ENCODE measurements at regions not wholly inside any gene's neighbourhood (a gene's known extent, or its start where the extent isn't known, plus 50 kb on each side); places are given as distances from the start of the nearest gene placed in this dataset.

DNA sequence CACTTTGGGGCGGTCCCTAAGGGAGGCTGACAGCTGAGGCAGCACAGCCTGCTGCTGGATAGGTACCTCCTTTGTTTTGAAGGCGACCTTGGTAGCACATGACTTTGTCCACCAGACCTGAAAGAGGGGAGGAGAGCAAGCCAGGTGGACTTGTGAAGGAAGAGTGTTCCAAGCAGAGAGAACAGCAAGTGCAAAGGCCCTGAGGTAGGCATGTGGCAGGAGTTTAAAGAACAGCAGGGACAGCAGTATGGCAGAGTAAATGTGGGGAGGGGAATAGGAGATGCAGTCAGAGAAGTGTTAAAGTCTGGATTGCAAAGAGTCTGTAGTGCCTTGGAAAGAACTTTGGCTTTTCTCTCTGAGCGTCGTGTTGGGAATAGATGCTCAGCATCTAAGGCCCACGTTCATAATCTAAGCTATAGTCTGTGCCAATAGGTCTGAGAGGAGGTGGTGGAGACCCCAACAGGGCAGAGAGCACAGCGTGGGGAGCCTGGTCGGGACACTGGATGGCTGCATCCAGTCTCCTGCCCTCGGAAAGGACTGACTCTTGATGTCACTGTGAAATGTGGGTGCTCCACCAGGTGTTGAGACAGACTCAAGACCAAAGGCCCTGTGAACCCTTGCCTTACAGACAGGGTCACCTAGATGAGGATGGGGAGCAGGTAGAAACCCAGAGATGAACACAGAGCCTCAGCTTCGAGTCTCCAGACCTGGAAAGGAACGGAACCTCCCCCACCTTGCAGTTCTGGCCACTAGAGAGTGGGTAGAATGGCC, 242.1 kb upstream of the PWP1 start:
- DNase-seq (ENCODE audit: low spot score), result no peak
- intact Hi-C loops (cut with DNase I), result no loop called here
- no peak for ATAC-seq

DNA sequence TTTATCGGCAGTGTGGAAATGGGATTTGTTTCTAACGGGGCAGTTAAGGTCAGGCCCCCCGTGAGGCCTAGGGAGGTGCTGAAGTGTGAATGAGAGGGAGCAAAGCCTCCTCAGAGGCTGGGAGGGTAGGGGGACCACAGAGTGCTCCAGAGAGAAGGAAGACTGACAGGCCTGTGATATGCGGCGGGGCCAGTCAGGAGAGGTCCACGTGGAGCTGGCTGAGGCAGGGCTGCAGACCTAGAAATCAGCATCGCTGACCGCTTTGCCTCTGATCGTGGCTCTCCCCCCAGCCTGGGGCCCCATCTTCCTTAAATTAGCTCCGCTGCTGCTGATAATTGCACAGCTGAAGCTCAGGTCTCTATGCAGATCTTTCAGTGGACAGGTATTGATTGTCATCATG, 240.8 kb upstream of the PWP1 start:
- ATAC-seq, result no peak
- DNase-seq (ENCODE audit: low spot score), result no peak
- intact Hi-C loops (cut with DNase I), result no loop called here

- intact Hi-C loops (cut with DNase I), result no loop called here
- no peak for ATAC-seq
Observed at GRCh38 chr12:107446476-107446875, 239.1 kb upstream of the PWP1 start.

DNA sequence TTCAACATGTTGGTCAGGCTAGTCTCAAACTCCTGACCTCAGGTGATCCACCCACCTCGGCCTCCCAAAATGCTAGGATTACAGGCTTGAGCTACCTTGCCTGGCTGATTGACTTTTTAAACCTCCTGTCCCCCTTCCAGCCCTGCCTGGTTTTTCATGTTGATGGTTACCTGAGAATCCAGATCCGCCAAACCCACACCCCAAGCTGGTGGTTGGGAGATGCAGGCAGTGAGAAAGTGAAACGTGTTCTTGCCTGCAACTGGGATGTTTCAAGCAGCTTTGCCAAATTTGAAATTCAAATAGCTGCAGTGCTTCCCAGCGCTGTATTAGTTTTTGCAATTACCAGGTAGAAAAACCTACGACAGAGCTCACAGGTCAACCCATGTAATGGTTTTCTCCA, 238.3 kb upstream of the PWP1 start:
- DNase-seq (ENCODE audit: low spot score) (no peak), ATAC-seq (no peak)
- intact Hi-C loops (cut with DNase I), result no loop called here

More at GRCh38 chr12:107446476-107446875, 239.1 kb upstream of the PWP1 start:
- no peak for DNase-seq (ENCODE audit: low spot score)

DNA sequence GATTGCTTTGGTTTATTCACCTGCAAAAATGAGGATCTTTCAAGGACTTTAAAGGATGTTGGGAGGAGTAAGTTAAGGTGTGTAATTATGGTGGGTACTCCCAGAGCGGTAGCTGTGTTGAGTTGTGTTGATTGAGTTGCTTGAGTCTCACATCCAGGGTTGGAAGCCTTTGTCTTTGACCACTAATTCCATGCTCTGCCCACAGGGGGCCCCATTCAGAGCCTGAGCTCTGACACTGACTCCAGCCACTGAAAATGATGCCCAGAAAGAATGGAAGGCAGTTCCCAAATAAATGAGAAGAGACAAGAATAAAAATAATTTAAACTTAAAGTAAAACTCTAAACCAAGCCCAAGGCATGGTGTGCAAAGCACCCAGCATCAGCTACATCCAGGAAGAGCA, 237.4 kb upstream of the PWP1 start:
- DNase-seq (ENCODE audit: low spot score) (no peak), ATAC-seq (no peak)
- intact Hi-C loops (cut with DNase I), result no loop called here

DNA sequence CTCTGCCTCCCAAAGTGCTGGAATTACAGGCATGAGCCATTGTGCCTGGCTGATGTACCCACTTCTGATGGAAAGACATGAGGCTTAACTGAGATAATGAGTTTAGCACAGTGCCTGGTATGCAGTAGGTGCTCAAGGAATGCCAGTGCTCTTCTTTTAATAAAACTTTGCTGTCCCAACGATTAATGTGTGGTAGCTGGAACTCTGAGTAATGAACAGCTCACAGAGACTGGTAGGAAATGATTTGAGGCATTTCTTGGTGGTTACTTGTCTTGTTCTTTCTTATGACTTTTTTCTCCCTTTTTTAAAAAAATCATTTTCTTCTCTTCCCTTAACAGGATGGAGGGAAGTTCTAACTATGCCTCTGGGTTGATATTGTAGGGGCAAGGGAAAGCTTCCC, 235.7 kb upstream of the PWP1 start:
- ATAC-seq (no peak), DNase-seq (ENCODE audit: low spot score) (no peak)
- intact Hi-C loops (cut with DNase I), result no loop called here

DNA sequence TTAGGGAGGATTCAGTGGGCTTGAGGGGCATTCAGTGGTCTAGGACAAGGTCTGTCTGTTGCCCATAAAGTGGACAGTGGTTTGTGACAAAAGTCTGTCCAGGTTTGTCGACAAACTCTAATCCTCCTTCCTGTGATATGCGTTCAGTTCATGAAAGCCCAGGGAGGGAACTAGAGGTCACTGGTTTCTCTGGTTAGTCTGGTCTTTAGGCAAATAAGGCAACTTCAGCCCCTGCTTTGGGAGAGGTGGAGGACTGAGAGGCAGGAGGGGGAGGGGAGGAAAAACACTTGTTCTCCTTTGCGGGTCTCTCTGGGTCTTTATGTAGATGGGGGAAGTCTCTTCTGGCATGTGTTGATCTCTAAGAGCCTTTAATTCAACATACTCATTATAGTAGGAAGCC, 235.1 kb upstream of the PWP1 start:
- no peak for ATAC-seq
- DNase-seq (ENCODE audit: low spot score), result no peak

GRCh38 chr12:107451246-107451645, 234.4 kb upstream of the PWP1 start:
- intact Hi-C loops (cut with DNase I), result no loop called here
- DNase-seq (ENCODE audit: low spot score), result no peak
- no peak for ATAC-seq

More for the DNA sequence above, 235.1 kb upstream of the PWP1 start:
- intact Hi-C loops (cut with DNase I), result no loop called here

GRCh38 chr12:107454109-107454830, 231.3 kb upstream of the PWP1 start:
- ATAC-seq (no peak), DNase-seq (ENCODE audit: low spot score) (no peak)
- intact Hi-C loops (cut with DNase I), result no loop called here

- intact Hi-C loops (cut with DNase I), result no loop called here
- DNase-seq (ENCODE audit: low spot score), result no peak
- ATAC-seq, result no peak
Observed at GRCh38 chr12:107457362-107457935, 228.2 kb upstream of the PWP1 start.

DNA sequence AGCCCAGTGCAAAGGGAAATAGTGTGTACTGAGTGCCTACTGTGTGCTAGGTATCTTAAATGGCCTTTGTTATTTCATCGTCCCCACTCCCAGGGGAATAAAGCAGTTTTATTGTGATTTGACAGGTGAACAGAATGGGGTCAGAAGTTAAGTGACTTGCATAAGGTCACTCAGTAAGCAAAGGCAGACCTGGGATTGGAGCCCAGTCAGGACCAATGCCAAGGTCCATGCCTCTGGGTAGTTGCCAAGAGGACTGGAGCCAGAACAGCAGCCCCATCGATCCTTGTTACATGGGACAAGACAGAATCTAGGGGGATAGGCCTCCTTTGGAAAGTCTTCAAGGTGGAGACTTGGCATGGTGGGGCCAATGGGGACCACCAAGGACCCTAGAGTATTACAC, 227.4 kb upstream of the PWP1 start:
- ATAC-seq (no peak), DNase-seq (ENCODE audit: low spot score) (no peak)
- intact Hi-C loops (cut with DNase I), result no loop called here

GRCh38 chr12:107458990-107459389, 226.6 kb upstream of the PWP1 start:
- DNase-seq (ENCODE audit: low spot score) (no peak), ATAC-seq (no peak)
- intact Hi-C loops (cut with DNase I), result no loop called here

- no peak for ATAC-seq
- intact Hi-C loops (cut with DNase I), result no loop called here
- DNase-seq (ENCODE audit: low spot score), result no peak
Observed at GRCh38 chr12:107459641-107460040, 226.0 kb upstream of the PWP1 start.

DNA sequence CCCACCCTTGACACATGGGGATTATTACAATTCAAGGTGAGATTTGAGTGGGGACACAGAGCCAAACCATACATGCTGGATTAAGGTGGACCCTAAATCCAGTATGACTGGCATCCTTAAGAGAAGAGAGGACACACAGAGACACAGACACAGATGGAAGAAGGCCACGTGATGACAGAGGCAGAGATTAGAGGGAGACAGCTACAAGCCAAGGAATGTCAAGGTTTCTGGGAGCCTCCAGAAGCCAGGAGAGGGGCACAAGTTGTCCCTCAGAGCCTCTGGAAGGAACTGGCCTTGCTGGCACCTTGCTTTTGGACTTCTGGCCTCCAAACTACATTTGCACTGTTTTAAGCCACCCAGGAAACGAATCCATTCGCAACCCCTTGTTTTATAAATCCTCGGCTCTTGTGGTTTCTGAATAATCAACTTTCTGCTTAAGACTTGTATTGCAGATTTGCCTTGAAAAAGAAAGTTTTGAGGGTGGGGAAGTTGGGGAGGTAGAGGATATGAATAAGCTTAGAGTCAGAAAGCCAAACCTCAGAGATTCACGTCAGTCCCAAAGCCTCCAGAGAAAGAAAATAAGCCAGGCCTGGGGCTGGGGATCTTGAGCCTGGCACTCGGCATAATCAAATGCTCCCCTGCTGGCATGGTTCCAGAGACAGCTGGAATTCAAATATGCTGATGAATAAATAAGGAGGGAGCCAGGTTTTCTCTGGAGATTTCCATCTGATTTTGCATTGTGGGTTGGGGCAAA, 224.2 kb upstream of the PWP1 start:
- DNase-seq (ENCODE audit: low spot score) (no peak), ATAC-seq (peak; percentile 32)
- intact Hi-C loops (cut with DNase I), result no loop called here

- no peak for ATAC-seq
- no peak for DNase-seq (ENCODE audit: low spot score)
- intact Hi-C loops (cut with DNase I), result no loop called here
Observed at GRCh38 chr12:107462428-107463332, 222.9 kb upstream of the PWP1 start.

DNA sequence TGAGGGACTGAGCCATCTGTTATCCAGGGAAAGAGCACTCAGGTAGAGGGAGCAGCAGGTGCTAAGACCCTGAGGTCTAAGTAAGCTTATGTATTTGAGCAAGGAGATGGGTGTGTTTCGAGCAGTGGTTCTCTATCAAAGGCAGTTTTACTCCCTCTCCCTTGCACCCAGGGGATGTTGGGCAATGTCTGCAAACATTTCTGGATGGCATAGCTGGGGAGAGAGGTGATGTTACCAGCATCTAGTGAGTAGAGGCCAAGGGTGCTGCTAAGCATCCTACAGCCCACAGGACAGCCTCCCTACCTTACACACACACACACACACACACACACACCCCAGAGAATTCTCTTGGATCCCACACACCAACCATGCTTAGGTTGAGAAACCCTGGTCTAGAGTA, 221.0 kb upstream of the PWP1 start:
- ATAC-seq, result no peak
- intact Hi-C loops (cut with DNase I), result no loop called here
- no peak for DNase-seq (ENCODE audit: low spot score)

- DNase-seq (ENCODE audit: low spot score) (no peak), ATAC-seq (no peak)
- intact Hi-C loops (cut with DNase I), result no loop called here
Observed at GRCh38 chr12:107465625-107466024, 220.0 kb upstream of the PWP1 start.

DNA sequence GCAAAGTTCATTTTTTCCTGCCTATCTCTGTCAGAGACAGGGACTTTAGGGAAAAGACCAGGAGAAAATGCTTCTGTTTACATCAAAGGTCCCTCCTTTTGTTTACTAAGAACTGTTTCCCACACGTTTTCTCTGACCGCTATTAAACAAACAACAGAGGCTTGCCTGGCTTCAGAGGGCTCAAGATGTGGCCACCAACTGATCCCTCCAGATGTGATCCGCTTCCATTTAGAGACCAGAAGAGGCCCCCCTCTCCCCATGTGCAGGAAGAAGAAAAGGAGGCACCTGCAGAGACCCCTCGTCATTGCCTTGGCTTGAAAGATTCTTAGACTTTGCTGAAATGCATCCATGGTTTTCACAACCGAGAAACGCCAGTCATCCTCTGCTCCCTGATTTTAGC, 217.9 kb upstream of the PWP1 start:
- intact Hi-C loops (cut with DNase I), result no loop called here
- ATAC-seq (no peak), DNase-seq (ENCODE audit: low spot score) (no peak)

DNA sequence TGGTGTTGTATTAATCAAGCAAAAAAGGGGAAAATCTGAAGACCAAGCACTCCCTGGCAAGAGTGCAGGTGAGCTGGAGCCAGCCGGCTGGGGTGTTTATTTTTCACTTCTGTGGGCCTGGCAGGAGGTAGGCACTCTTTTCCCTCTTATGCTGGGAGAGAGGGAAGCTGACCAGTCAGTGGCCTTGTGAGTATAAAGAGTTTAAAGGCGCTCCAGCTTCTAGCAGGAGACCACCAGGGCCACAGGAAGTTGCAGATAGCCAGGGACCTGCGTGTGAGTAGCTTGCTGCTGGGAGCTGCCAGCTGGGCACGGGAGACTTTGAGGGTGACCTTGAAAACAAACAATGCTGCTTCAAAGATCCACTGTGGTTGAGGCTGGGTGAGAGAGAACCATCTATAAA, 217.4 kb upstream of the PWP1 start:
- no peak for DNase-seq (ENCODE audit: low spot score)
- intact Hi-C loops (cut with DNase I), result no loop called here
- ATAC-seq, result no peak

Data from sciatic nerve (tissue), 2 donors.